ENCODE measurements at regions not wholly inside any gene's neighbourhood (a gene's known extent, or its start where the extent isn't known, plus 50 kb on each side); places are given as distances from the start of the nearest gene placed in this dataset.

DNA sequence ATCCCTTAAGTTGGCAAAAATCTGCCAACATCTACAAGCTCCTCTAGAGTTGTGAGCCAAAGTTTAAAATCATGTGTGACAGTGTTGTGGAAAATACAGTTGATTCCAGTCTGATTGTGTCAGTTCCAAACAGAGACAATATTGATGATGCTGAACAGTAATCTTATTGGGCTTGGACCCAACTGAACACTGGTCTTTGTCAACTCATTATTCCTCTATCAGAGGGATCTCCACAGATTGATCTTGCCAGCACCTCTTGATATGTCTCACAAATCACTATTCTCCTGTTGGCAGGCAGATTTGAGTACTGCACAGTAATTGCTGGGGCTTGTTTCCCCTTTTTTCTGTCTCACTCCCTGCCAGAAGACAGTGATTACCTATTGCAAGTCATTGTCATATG, 326.6 kb upstream of the DPH6 start:
- no peaks in the 10 kb centered on the region for H3K27me3 ChIP-seq (replicated peaks in 1 of 2; ENCODE audit: control insufficient read depth in 2 of 2, insufficient read depth in 2 of 2, low read length in 1 of 2)
- POLR2A ChIA-PET, result no interaction called here

DNA sequence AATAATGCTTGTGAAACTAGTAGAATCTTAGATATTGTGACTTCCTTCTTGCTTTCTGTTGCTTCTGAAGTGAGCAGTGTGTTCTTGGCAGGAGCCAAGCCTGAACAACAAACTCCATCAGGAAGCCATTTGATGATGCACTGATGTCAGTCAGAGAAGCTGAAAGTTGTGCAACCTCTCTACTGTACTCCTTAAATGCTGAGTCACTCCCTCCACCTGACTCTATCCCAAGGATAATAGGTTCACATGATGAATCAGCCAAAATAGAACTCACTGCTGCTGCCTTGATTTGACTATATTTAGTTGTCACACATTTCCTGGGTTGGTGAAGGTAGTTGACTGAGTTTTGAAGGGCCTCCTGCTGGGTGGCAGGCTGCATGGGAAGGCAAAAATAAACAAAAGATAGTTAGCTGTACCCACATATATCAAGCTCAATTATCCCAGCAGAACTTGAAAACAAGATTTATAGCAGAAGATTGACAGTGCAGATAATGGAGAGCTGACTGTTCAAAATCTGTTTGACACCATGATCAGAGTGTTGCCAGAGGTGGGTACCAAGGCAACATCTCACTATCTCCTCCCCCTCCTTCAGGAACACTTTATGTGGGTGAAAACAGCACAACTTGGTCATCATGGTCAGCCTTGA, 328.4 kb upstream of the DPH6 start:
- ChIA-PET RAD21 (ENCODE audit: unreplicated experiment) (no interaction called here), CTCF (no interaction called here), POLR2A (no interaction called here), SMC1A (ENCODE audit: uncharacterized antibody, unreplicated experiment) (no interaction called here)
- no TSS peak for BruUV-seq (replicated peaks)
- in situ Hi-C loops (cut with MboI), result no loop called here
- FAIRE-seq (no peak), DNase-seq (ENCODE audit: low read depth, low spot score) (no peak), ATAC-seq (no peak)
- Histone ChIP-seq H3K4me1 (ENCODE audit: control insufficient read depth, insufficient read depth, low read length) (no peaks in the 10 kb centered on the region), H3K9me3 (replicated peaks; ENCODE audit: control insufficient read depth, insufficient read depth, low read length) (no peaks in the 10 kb centered on the region), H3K9ac (ENCODE audit: control insufficient read depth, insufficient read depth, low read length) (no peak overlapping the region), H3K36me3 (ENCODE audit: control insufficient read depth in 2 of 2, insufficient read depth in 2 of 2, low read length in 1 of 2) (no peaks in the 10 kb centered on the region), H3K79me2 (ENCODE audit: control insufficient read depth, insufficient read depth, low read length) (no peaks in the 10 kb centered on the region), H3K27me3 (replicated peaks in 1 of 2; ENCODE audit: control insufficient read depth in 2 of 2, insufficient read depth in 2 of 2, low read length in 1 of 2) (no peaks in the 10 kb centered on the region), H3K4me3 (no peak overlapping the region), H2AFZ (ENCODE audit: control insufficient read depth, low read depth, low read length) (no peak overlapping the region), H3K27ac (ENCODE audit: control insufficient read depth, insufficient read depth) (no peak overlapping the region), H3K4me2 (ENCODE audit: control insufficient read depth, insufficient read depth) (no peak overlapping the region), H4K20me1 (ENCODE audit: control insufficient read depth, insufficient read depth) (no peaks in the 10 kb centered on the region)
- intact Hi-C loops (cut with micrococcal nuclease; ENCODE audit: unreplicated experiment), result no loop called here
- TF ChIP-seq ASH2L (IDR thresholded peaks at IDR 0.05; ENCODE audit: borderline replicate concordance, low read depth) (no peak), ATF2 (IDR thresholded peaks at IDR 0.05; ENCODE audit: low read length) (no peak), EGR1 (IDR thresholded peaks at IDR 0.05; ENCODE audit: borderline replicate concordance in 1 of 2, low read depth in 2 of 2, low read length in 2 of 2) (no peak), ZNF207 (IDR thresholded peaks at IDR 0.05; ENCODE audit: borderline replicate concordance) (no peak), GABPA (IDR thresholded peaks at IDR 0.05; ENCODE audit: low read depth) (no peak), FOXM1 (IDR thresholded peaks at IDR 0.05; ENCODE audit: low read depth, low read length) (no peak), JUND (IDR thresholded peaks at IDR 0.05; ENCODE audit: low read depth, low read length) (no peak), NFYB (IDR thresholded peaks at IDR 0.05; ENCODE audit: insufficient read depth, low read depth, low read length) (no peak), SREBF1 (IDR thresholded peaks at IDR 0.05; ENCODE audit: low read length) (no peak), EP300 (IDR thresholded peaks at IDR 0.05; ENCODE audit: borderline replicate concordance in 1 of 2, control insufficient read depth in 1 of 2, low read depth in 2 of 2, low read length in 2 of 2) (no peak)
- TF ChIP-seq, protein P1, sequence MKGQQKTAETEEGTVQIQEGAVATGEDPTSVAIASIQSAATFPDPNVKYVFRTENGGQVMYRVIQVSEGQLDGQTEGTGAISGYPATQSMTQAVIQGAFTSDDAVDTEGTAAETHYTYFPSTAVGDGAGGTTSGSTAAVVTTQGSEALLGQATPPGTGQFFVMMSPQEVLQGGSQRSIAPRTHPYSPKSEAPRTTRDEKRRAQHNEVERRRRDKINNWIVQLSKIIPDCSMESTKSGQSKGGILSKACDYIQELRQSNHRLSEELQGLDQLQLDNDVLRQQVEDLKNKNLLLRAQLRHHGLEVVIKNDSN (IDR thresholded peaks at IDR 0.05; ENCODE audit: borderline replicate concordance, extremely low read length, insufficient read depth, low read depth, low read length), result no peak

More for the DNA sequence above, 326.6 kb upstream of the DPH6 start:
- DNase-seq (ENCODE audit: low read depth, low spot score) (no peak), FAIRE-seq (no peak), ATAC-seq (no peak)
- Histone ChIP-seq H3K9ac (ENCODE audit: control insufficient read depth, insufficient read depth, low read length) (no peak overlapping the region), H3K4me3 (no peak overlapping the region), H3K36me3 (ENCODE audit: control insufficient read depth in 2 of 2, insufficient read depth in 2 of 2, low read length in 1 of 2) (no peaks in the 10 kb centered on the region), H2AFZ (ENCODE audit: control insufficient read depth, low read depth, low read length) (no peak overlapping the region), H3K79me2 (ENCODE audit: control insufficient read depth, insufficient read depth, low read length) (no peaks in the 10 kb centered on the region), H3K4me2 (ENCODE audit: control insufficient read depth, insufficient read depth) (no peak overlapping the region), H3K27ac (ENCODE audit: control insufficient read depth, insufficient read depth) (no peak overlapping the region), H3K4me1 (ENCODE audit: control insufficient read depth, insufficient read depth, low read length) (no peaks in the 10 kb centered on the region), H3K9me3 (replicated peaks; ENCODE audit: control insufficient read depth, insufficient read depth, low read length) (no peaks in the 10 kb centered on the region), H4K20me1 (ENCODE audit: control insufficient read depth, insufficient read depth) (no peaks in the 10 kb centered on the region)
- RAD21 ChIA-PET (ENCODE audit: unreplicated experiment), result no interaction called here
- in situ Hi-C loops (cut with MboI) (no loop called here), intact Hi-C loops (cut with micrococcal nuclease; ENCODE audit: unreplicated experiment) (no loop called here)
- TF ChIP-seq SIX5 (IDR thresholded peaks at IDR 0.05; ENCODE audit: low read depth, low read length, severe bottlenecking), result no peak
- TF ChIP-seq CBFB (IDR thresholded peaks at IDR 0.05; ENCODE audit: low read depth), result no peak
- TF ChIP-seq ZNF217 (IDR thresholded peaks at IDR 0.05), result no peak
- TF ChIP-seq, protein P2, sequence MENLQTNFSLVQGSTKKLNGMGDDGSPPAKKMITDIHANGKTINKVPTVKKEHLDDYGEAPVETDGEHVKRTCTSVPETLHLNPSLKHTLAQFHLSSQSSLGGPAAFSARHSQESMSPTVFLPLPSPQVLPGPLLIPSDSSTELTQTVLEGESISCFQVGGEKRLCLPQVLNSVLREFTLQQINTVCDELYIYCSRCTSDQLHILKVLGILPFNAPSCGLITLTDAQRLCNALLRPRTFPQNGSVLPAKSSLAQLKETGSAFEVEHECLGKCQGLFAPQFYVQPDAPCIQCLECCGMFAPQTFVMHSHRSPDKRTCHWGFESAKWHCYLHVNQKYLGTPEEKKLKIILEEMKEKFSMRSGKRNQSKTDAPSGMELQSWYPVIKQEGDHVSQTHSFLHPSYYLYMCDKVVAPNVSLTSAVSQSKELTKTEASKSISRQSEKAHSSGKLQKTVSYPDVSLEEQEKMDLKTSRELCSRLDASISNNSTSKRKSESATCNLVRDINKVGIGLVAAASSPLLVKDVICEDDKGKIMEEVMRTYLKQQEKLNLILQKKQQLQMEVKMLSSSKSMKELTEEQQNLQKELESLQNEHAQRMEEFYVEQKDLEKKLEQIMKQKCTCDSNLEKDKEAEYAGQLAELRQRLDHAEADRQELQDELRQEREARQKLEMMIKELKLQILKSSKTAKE (IDR thresholded peaks at IDR 0.05; ENCODE audit: low read depth, poor library complexity, severe bottlenecking), result no peak
- BruUV-seq (replicated peaks), result no TSS peak
- SMC1A ChIA-PET (ENCODE audit: uncharacterized antibody, unreplicated experiment), result no interaction called here
- CTCF ChIA-PET, result no interaction called here

Data from GM12878 (cell line).